Globus pallidus (tissue), 1 donor: ENCODE measurements at regions not wholly inside any gene's neighbourhood (a gene's known extent, or its start where the extent isn't known, plus 50 kb on each side); places are given as distances from the start of the nearest gene placed in this dataset.

Experiments used
- DNase-seq: peaks from one replicate; pipeline ENCODE4 v3.0.0-alpha.2; 2015; ENCODE audit warnings: low spot score

GRCh38 chr4:156595041-156595440 is 376.6 kb downstream of the PDGFC start:
- no peak for DNase-seq

DNA sequence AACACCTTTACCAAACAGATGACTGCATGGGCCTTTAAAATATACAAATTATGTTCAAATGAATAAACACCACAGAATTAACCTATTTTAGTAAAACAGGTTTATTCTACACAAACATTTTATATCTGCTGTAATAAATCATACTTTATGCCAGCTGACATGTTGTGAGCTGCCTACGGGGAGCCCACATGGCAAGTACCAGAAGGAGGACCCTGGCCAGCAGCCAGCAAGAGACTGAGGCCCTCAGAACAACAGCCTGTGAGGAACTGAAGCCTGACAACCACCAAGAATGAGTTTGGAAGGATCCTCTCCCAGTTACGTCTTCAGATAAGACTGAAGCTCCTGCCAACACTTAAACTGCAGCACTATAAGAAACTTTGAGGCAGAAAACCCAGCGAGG is 377.0 kb downstream of the PDGFC start:
- no peak for DNase-seq

DNA sequence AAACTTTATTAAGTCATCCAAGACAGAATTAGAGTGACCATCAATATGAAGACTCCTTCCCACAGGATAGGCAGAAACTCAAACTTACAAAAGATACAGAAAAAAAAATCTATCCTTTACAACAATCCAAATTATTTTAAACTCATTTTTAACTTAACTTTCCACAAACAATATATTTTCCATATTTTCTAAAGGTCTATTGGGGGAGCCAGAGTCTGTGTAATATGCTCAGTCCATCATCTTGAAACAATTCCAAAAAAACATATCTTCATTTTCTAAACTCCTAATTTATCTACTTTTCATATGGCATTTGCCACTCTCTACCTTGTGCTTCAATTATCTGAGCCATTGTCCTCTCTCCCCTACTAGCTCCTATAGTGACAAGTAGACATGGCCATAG is 378.1 kb downstream of the PDGFC start:
- no peak for DNase-seq

DNA sequence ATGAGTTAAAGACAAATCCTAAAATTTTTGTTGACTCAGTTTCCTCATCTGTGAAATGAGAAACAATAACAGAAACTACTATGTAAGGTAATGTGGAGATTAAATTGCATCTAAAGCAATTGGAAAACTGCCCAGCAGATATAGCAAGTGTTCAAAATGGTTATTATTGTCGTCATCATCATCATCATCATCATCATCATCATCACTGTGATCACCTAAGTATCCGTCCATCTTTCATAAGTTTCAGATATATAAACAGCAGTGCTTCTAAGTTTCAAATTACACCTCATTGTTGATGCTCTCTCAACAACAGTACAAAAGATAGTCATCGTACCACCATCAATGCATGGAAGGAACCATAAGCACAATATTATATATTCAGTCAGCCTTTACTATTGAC is 379.9 kb downstream of the PDGFC start:
- DNase-seq, result no peak

- DNase-seq, result no peak
These were observed 387.5 kb downstream of the PDGFC start for GRCh38 chr4:156584100-156584499.

DNA sequence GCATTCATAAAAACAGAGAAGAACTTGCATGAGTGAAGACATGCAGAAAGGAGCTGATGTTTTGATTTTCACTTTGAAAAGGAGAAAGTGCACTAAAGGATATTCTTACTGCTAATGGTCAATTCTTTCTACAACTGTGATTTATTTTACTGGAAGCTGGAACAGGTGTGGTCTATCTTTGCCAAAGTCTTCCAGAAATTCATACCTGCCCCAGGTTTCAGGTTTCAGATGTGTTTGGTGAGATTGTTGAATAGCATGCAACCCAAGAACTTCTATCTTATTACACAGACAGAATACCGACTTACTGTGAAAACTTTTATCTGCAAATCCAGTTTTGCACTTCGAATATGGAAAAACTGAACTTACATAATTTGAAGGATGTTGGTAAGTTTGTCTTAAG is 388.3 kb downstream of the PDGFC start:
- DNase-seq, result no peak

- no peak for DNase-seq
These were observed 390.1 kb downstream of the PDGFC start for GRCh38 chr4:156581282-156582063.

GRCh38 chr4:156578713-156579112 is 392.9 kb downstream of the PDGFC start:
- DNase-seq, result no peak

DNA sequence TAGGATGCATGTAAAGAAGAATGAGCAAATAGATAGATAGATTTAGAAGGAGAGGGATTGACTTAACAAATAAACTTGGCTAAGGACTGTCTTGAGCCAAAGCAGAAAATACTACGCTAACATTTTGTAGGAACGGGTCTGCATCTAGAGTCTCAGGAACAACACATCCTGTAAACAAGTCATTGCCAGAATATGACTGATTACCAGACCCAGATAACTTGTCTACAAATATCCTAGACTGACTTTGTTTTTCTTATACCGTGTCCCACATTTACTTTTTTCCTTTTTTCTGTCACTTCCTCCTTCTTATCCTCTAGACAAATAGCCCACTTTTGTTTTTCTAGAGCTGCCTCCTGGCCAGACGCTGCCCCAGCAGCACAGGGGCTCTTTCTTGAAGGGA is 393.6 kb downstream of the PDGFC start:
- DNase-seq, result no peak

DNA sequence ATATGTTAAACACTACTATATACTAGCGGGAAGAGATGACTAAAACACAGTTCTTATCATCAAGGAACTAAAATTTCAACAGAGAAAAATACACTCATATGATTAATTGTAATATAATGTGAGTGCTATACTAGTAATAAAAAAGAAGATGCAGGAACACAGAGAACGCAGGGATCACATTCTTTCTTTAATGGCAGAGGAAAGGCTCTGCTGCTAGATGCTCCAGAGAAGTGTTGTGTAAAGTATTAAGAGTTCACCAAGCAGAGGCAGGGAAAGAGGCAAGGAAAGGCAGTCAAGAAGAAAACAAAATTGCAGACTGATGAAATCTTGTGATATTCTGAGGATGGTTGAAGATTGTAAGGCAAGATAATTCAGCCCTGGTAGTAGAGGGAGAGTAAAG is 394.7 kb downstream of the PDGFC start:
- no peak for DNase-seq

GRCh38 chr4:156575430-156576073 is 396.0 kb downstream of the PDGFC start:
- no peak for DNase-seq

- no peak for DNase-seq
These were observed 400.5 kb downstream of the PDGFC start for GRCh38 chr4:156571146-156571545.

- DNase-seq, result no peak
These were observed 402.1 kb downstream of the PDGFC start for GRCh38 chr4:156569535-156569934.

GRCh38 chr4:156568484-156568883 is 403.1 kb downstream of the PDGFC start:
- no peak for DNase-seq

DNA sequence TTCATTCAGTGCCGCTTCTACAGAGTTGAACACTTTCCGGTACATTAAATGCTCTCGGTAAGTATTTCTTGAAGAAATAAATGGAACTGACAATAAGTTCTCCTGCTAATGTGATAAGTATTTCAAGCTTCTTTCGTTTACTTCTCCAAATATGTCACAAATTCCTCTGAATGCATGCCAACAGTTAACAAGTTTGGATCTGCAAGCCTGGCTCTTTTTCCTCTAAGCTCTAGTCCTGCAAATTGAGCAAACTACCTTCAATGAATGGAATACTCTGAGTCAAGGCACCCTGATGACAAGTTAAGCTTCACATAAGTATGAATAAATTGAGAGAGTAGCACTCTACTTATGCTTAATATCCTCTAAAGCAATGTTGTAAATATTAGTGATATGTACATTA is 403.6 kb downstream of the PDGFC start:
- DNase-seq, result no peak

DNA sequence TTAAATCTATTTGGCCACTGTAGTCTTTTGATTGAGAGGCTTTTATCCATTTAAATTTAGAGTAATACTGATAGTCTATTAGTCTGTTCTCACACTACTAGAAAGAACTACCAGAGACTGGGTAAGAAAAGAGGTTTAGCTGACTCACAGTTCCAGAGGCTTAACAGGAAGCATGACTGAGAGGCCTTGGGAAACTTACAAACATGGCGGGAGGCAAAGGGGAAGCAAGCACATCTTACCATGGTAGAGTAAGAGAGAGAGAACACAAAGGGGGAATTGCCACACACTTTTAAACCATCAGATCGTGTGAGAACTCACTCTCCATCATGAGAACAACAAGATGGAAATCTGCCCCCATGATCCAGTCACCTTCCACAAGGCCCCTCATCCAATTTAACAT is 410.9 kb downstream of the PDGFC start:
- DNase-seq, result no peak

DNA sequence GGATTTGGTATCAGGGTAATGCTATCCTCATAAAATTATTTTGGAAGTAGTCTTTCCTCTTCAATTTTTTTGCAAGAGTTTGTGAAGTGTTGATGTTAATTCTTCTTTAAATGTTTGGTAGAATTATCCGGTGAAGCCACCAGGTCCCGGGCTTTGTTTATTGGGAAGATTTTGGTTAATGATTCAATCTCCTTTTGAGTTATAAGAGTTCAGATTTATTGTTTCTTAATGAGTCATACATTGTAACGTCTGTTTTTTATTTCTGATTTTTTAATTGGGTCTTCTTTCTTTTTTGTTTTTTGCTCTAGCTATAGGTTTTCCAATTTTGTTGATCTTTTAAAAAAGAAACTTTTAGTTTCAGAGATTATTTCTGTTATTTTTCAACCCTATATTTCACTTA is 412.3 kb downstream of the PDGFC start:
- no peak for DNase-seq

- DNase-seq, result no peak
These were observed 413.1 kb downstream of the PDGFC start for GRCh38 chr4:156558373-156559025.

DNA sequence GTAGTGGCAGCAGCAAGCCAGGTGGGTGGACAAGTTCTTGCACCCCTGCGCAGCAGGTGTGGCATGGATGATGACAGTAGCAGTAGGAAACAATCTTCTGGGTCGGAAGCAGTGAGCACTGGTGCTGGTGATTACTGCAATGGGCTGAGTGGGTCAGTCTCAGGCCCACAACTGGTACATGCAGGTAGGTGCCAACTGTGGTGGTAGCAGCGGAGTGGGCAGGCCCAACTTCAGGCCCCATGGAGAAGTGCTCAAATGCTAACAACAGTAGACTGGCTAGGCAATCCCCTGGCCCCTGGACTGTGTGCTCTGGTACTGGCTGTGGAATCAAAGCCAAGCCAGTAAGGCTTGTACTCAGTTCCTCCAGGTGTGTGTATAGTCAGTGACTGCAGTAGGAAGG is 413.7 kb downstream of the PDGFC start:
- no peak for DNase-seq

DNA sequence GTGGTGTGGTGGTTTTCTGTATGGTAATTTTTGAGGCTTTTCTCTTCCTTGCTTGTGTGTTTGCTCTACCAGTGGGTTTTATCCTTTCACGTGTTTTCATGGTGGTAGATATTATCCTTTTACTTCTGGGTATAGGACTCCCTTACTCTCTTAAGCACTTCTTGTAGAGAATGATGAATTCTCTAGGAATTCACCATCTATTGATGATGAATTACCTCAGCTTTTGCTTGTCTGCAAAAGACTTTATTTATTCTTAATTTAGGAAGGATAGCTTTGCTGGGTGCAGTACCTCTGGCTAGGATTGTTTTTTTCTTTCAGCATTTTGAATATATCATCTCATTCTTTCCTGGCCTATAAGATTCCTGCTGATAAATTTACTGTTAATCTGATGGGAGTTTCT is 415.3 kb downstream of the PDGFC start:
- DNase-seq, result no peak

DNA sequence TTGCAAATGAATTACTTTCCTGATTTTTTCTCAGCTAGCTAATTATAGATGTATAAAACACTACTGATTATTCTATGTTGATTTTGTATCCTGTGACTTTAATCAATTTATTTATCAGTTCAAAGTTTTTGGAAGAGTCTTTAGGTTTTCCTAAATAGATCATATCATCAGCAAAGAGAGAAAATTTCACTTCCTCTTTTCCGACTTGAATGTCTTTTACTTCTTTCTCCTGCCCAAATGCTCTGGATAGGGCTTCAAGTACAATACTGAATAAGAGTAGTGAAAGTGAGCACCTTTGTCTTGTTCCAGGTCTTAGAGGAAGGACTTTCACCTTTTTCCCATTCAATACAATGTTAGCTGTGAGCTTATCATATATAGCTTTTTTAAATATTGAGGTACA is 417.9 kb downstream of the PDGFC start:
- DNase-seq, result no peak

- no peak for DNase-seq
These were observed 423.7 kb downstream of the PDGFC start for GRCh38 chr4:156547891-156548290.

DNA sequence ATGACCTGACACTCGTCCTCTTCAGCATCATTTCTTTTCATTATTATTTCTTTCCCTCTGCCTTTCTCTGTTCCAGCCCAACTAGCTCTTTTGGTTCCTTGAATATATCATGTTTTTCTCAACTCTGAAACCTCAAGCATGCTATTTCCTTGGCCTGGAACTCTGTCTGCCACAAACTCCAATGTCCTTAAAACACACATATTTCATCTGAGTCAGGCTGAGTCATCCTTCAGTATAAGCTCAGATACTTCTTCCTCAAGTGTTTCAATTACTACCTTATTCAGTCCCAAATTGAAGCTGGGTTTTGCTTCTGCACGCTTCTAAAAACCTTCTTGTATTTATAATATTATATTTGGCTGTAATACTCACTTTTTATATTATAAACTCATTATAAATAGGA is 424.2 kb downstream of the PDGFC start:
- no peak for DNase-seq
